DMS79 treated with DMSO at 0.1 percent for 48 hours (cell line): ENCODE measurements at regions not wholly inside any gene's neighbourhood (a gene's known extent, or its start where the extent isn't known, plus 50 kb on each side); places are given as distances from the start of the nearest gene placed in this dataset.
"Not testable (repeated sequence)": the region's sequence is repeated elsewhere in the genome, so short reads cannot be mapped to it uniquely, and the experiment has no call there.

Source experiments
- DNase-seq: peaks from one replicate; lab custom pipeline; 2025; lab: John Stamatoyannopoulos, UW

DNA sequence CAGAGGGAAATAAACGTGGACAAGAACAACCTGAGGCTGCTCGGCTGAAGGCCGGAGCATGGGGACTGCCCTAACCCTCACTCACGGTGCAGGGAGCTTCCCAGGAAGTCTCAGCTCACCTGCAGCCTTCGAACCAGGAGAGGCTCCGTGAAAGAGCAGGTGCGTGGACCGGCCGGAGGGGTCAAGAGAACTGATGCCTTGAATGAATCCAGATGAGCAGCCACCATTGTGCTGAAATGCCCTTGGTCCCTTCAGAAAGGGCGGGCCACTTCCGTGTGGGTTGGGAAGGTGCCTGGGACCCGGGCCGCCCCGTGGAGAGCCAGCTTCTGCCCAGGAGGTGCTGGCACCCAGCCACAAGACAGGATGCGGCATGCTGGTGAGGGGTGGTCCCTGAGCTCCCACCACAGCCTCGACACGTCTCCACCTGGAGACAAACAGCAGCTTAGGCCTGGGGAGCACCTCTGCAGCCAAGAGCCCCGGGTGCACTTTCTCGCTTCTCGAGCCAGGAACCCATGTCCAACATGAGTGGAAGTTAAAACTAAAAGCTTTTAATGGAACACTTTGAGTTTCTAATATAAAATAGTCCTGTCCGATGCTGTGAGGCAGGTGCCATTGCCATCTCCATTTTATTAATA lies 83.5 kb downstream of the TTLL2 start:
- no peak for DNase-seq

- no peak for DNase-seq
Observed at GRCh38 chr6:167409079-167409478, 84.2 kb downstream of the TTLL2 start.

- DNase-seq = no peak
Observed at GRCh38 chr6:167409694-167410093, 84.8 kb downstream of the TTLL2 start.

DNA sequence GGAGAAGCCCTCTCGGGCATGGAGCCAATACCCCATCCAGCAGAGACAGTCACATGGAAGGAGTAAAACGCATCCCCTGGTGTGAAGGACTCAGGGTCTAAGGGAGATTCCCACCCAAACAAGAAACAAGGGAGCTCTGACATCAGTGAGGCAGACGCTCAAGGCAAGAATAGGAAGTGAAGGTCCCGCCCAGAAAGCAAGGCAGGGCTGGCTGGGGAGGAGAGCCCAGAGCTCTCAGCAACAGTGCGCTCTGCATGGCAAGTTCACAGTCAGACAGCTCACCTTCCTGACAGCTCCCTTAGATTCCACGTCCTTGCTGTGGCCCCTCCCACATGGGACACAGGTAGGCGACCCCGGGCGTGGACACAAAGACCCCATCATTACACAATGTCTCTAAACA lies 85.6 kb downstream of the TTLL2 start:
- no peak for DNase-seq

DNA sequence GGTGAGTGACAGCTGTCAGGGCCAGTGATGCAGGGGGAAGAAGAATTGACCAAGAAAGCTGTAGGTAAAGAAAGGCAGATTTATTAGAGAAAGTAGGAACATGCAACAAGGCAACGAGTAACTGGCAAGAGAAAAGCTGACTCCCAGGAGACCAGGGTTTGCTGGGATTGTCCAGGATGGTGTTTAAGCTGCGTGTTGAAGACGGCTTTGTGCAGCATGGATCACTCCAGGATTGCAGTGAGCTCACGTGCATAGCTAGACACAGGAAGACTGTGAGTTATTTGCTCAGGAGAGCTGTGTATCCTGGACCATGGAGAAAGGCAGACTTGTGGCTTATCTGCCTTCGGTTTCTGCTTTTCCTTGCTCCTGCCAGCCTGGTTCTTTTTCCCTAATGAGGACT lies 87.6 kb downstream of the TTLL2 start:
- no peak for DNase-seq

GRCh38 chr6:167415441-167415961 lies 90.6 kb downstream of the TTLL2 start:
- no peak for DNase-seq

DNA sequence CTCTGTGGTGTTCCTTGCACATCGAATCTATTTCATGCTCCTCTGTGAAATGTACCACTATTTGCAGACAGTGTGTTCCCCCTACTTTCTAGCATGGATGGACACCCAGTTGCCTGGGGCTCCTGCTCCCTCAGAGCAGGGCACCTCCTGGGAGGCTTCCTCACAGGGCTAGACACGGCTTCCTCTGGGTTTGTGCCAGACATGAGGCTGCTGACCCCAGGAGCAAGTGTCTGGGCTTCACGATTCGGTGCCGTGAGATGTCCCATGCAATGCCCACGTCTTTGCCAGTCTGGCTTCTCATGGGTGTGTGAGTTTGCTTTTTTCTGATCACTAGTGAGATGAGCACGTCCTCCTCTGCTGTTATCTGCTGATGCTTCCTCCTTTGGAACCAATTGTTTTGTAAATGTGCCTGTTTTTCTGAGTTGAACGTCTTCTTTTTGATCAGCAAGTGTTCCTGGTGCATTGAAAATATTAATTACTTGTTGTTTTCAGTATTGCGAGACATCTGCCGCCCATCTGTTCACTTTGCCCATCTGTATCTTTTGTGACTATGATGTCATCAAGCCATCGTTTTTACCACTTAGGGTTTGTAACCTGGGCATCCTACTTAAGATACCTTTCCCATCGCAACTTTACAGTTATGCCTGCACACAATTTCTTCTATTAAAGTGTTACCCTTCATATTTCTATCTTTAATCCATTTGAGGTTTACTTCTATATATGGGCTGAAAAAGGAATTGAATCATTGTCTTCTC lies 92.0 kb downstream of the TTLL2 start:
- no peak for DNase-seq

DNA sequence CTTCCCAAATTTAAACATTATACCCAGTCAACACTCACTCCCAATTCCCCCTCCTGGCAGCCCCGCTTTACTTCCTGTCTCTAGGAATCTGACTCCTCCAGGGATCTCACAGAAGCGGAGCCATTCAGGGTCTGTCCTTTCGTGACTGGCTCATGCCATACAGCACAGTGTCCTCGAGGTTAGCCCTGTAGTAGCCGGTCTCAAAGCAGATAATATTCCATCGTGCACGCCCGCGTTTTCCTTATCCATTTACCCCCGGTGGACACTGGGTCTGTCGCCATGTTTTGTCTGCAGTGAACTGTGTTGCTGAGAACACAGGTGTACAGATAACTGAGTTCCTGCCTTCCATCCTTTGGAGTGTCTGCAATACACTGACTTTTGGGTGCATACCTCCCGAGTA lies 95.3 kb downstream of the TTLL2 start:
- no peak for DNase-seq

- DNase-seq = no peak
Observed at GRCh38 chr6:167420858-167421766, 96.2 kb downstream of the TTLL2 start.

- DNase-seq = not testable (repeated sequence)
Observed at GRCh38 chr6:167421944-167422343, 97.1 kb downstream of the TTLL2 start.

GRCh38 chr6:167422934-167423333 lies 98.0 kb downstream of the TTLL2 start:
- no peak for DNase-seq

GRCh38 chr6:167424060-167424673 lies 99.3 kb downstream of the TTLL2 start:
- DNase-seq = no peak

DNA sequence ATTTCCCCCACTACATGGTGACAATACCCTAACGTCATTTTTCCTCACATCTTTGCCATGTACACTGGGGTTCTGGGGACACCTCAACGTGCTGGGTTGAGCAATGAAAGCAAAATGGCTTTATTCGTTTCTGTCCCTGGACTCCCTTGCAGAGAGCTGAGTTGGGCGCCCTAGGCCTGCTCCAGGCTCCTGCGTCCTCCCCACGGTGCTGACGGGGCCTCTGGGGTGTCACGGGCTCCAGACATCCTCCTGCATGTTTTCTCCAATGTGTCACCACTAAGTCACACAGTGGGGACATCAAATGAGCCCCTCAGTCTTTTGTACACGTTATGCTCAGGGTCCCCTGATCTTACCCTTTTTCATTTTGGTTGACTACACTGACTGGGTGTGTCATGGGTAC lies 99.8 kb downstream of the TTLL2 start:
- no peak for DNase-seq

- no peak for DNase-seq
Observed at GRCh38 chr6:167426084-167426483, 101.2 kb downstream of the TTLL2 start.

GRCh38 chr6:167426651-167427050 lies 101.8 kb downstream of the TTLL2 start:
- DNase-seq = peak; percentile 28

DNA sequence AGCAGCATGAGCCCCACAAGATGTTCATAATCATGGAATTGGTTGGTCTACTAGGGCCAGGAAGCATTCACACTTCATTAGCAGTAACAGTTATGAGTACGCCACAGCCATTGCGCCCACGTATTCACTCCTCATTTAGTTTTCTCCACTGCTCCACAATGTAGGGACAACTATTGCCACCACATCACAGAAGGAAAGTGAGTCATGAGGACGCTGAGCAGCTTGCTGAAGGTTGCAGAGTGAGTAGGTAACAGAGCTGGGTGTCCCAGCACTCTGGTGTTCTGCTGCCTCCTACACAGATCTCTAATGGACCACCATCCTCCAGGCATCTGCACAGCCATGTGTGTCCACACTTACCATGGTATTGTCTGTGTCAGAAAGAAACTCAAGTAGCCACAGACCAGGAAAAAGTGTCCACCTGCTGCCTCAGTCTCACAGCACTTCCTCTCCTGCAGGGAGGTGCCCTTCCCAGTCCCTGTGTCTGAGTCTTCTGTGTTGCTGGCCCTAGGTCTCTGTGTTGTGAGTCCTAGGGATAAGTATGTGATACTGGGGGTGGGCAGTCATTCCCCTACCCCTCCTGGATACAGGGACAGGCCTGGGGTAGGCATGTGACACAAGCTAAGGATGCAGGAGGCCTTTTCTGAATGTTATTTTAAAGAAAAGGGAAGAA lies 103.9 kb downstream of the TTLL2 start:
- no peak for DNase-seq

- no peak for DNase-seq
Observed at GRCh38 chr6:167429353-167429752, 104.5 kb downstream of the TTLL2 start.

DNA sequence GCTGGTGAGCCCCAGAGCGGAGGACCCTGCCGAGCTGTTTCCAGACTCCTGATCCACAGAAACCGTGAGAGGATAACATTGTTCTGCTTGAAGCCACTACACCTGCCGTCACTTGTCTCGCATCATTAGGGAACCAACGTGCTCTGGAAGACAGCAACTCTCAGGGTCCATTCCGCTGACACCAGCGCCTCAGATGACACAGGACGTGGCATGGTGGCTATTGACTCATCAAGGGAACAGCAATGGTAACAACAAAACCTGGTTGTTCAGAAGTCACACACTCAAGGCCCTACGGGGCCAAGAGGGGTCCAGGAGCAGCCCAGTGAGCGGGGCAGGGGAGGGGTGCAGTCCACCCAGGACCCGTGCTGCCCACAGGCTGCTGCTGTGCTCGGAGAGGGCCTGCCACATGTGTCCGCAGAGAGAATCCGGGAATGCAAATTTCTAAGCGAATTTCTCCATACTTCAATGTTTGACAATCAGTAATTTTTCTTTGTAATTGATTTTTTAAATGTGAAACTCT lies 110.4 kb downstream of the TTLL2 start:
- peak; percentile 8 for DNase-seq

DNA sequence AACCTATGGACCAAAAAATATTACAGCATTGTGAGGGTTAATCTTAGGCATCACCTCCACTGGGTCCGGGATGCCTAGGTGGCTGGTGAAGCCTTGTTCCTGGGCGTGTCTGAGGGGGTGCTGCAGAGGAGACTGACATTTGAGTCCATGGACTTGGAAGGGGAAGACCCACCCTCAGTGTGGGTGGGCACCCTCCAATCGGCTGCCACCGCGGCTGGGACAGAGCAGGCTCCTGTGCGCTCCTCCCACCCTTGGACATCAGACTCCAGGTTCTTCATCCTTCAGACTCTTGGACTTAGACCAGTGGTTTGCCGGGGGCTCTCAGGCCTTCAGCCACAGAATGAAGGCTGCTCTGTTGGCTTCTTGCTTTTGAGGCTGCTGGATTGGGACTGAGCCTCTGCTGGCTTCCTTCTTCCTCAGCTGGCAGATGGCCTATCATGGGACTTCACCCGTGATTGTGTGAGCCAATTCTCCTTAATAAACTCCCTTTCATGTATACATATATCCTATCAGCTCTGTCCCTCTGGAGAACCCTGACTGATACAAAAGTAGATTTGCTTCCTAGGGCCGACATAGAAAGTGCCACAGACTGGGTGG lies 113.1 kb downstream of the TTLL2 start:
- no peak for DNase-seq

GRCh38 chr6:167441715-167442206 lies 116.9 kb downstream of the TTLL2 start:
- DNase-seq = peak; percentile 89

DNA sequence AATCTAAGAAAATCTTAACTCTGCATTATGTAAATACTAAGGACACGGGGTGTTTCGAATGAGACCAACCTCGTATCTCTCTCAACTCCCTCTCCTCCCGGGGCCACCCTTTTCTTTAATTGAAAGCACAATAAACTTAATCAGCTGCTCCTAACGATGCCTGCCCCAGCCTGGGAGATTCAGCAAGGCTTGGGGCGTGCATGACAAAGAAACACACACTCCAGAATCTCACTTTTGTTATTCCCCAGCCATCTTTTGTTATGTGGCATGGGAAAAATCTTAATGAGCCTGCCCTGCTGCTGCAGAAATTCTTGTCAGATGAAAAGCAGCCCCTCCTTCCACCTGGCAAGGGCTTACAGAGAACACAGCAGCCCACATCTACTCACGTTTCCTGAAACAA lies 117.4 kb downstream of the TTLL2 start:
- DNase-seq = peak; percentile 89
